BLaER1 (cell line): ENCODE measurements at regions not wholly inside any gene's neighbourhood (a gene's known extent, or its start where the extent isn't known, plus 50 kb on each side); places are given as distances from the start of the nearest gene placed in this dataset.
"Not testable (repeated sequence)": the region's sequence is repeated elsewhere in the genome, so short reads cannot be mapped to it uniquely, and the experiment has no call there.

Experiments used
- H3K27ac ChIP-seq: shearing (Covaris generic); formaldehyde crosslinking; 2 replicates; pipeline ENCODE4 v1.8.1; 2022
- H3K27me3 ChIP-seq: shearing (Covaris generic); formaldehyde crosslinking; 2 replicates; pipeline ENCODE4 v1.8.1; 2022
- H3K36me3 ChIP-seq: shearing (Covaris generic); formaldehyde crosslinking; 2 replicates; pipeline ENCODE4 v1.8.1; 2022
- H3K4me1 ChIP-seq: shearing (Covaris generic); formaldehyde crosslinking; 2 replicates; pipeline ENCODE4 v1.8.1; 2022
- H3K4me2 ChIP-seq: shearing (Covaris generic); formaldehyde crosslinking; 2 replicates; pipeline ENCODE4 v1.8.1; 2022
- H3K4me3 ChIP-seq: shearing (Covaris generic); formaldehyde crosslinking; 2 replicates; pipeline ENCODE4 v1.8.1; 2022
- H3K9ac ChIP-seq: shearing (Covaris generic); formaldehyde crosslinking; 2 replicates; pipeline ENCODE4 v1.8.1; 2022
- H3K9me3 ChIP-seq: shearing (Covaris generic); formaldehyde crosslinking; 2 replicates; pipeline ENCODE4 v1.8.1; 2022
- H4K20me1 ChIP-seq: shearing (Covaris generic); formaldehyde crosslinking; 2 replicates; pipeline ENCODE4 v1.8.1; 2022
- Cebpa-rat ChIP-seq: shearing (Covaris generic); IDR thresholded peaks from 2 replicates; pipeline ENCODE4 v1.8.1; 2022

- H3K9me3 ChIP-seq: peaks cover 45% of the 10 kb centered on the region
- H4K20me1 ChIP-seq: no peaks in the 10 kb centered on the region
- H3K4me3 ChIP-seq: no peak overlapping the region
- H3K27me3 ChIP-seq: no peaks in the 10 kb centered on the region
- no peaks in the 10 kb centered on the region for H3K4me1 ChIP-seq
- H3K36me3 ChIP-seq: no peaks in the 10 kb centered on the region
- H3K9ac ChIP-seq: no peak overlapping the region
- no peak overlapping the region for H3K27ac ChIP-seq
- TF ChIP-seq Cebpa-rat: no peak
- no peak overlapping the region for H3K4me2 ChIP-seq
Measured at GRCh38 chr2:237238249-237238648, 152.6 kb downstream of the COPS8 start.

GRCh38 chr2:237240252-237240651, 154.6 kb downstream of the COPS8 start:
- no peak overlapping the region for H3K9ac ChIP-seq
- H3K27ac ChIP-seq: no peak overlapping the region
- no peaks in the 10 kb centered on the region for H3K4me1 ChIP-seq
- no peaks in the 10 kb centered on the region for H3K36me3 ChIP-seq
- H3K4me3 ChIP-seq: no peak overlapping the region
- H3K4me2 ChIP-seq: no peak overlapping the region
- TF ChIP-seq Cebpa-rat: no peak
- peaks cover 48% of the 10 kb centered on the region for H3K9me3 ChIP-seq
- H4K20me1 ChIP-seq: no peaks in the 10 kb centered on the region
- H3K27me3 ChIP-seq: no peaks in the 10 kb centered on the region

GRCh38 chr2:237240868-237241267, 155.2 kb downstream of the COPS8 start:
- not testable (repeated sequence) for H3K4me3 ChIP-seq, H3K9ac ChIP-seq, H3K4me2 ChIP-seq, H4K20me1 ChIP-seq, H3K27ac ChIP-seq, H3K36me3 ChIP-seq, H3K27me3 ChIP-seq, H3K4me1 ChIP-seq
- peaks cover 48% of the 10 kb centered on the region for H3K9me3 ChIP-seq

- peaks cover 48% of the 10 kb centered on the region for H3K9me3 ChIP-seq
- no peaks in the 10 kb centered on the region for H4K20me1 ChIP-seq
- no peaks in the 10 kb centered on the region for H3K27me3 ChIP-seq
- H3K27ac ChIP-seq: no peak overlapping the region
- no peak for TF ChIP-seq Cebpa-rat
- H3K36me3 ChIP-seq: no peaks in the 10 kb centered on the region
- no peak overlapping the region for H3K9ac ChIP-seq
- H3K4me2 ChIP-seq: no peak overlapping the region
- no peaks in the 10 kb centered on the region for H3K4me1 ChIP-seq
- no peak overlapping the region for H3K4me3 ChIP-seq
Measured at GRCh38 chr2:237242091-237242536, 156.4 kb downstream of the COPS8 start.

GRCh38 chr2:237243487-237243886, 157.8 kb downstream of the COPS8 start:
- Histone ChIP-seq H4K20me1 (no peaks in the 10 kb centered on the region), H3K36me3 (no peaks in the 10 kb centered on the region), H3K4me1 (no peaks in the 10 kb centered on the region), H3K27ac (no peak overlapping the region), H3K27me3 (no peaks in the 10 kb centered on the region), H3K9me3 (peaks cover 48% of the 10 kb centered on the region), H3K9ac (no peak overlapping the region), H3K4me3 (no peak overlapping the region), H3K4me2 (no peak overlapping the region)
- TF ChIP-seq Cebpa-rat: no peak

GRCh38 chr2:237244178-237244577, 158.5 kb downstream of the COPS8 start:
- Histone ChIP-seq H3K9ac (no peak overlapping the region), H4K20me1 (no peaks in the 10 kb centered on the region), H3K27me3 (no peaks in the 10 kb centered on the region), H3K27ac (no peak overlapping the region), H3K4me1 (no peaks in the 10 kb centered on the region), H3K4me3 (no peak overlapping the region), H3K36me3 (no peaks in the 10 kb centered on the region), H3K4me2 (no peak overlapping the region), H3K9me3 (peaks cover 44% of the 10 kb centered on the region)
- TF ChIP-seq Cebpa-rat: no peak

GRCh38 chr2:237244976-237245646, 159.4 kb downstream of the COPS8 start:
- Histone ChIP-seq H3K9me3 (peaks cover 34% of the 10 kb centered on the region), H4K20me1 (no peaks in the 10 kb centered on the region), H3K9ac (no peak overlapping the region), H3K36me3 (no peaks in the 10 kb centered on the region), H3K4me3 (no peak overlapping the region), H3K4me1 (no peaks in the 10 kb centered on the region), H3K27me3 (no peaks in the 10 kb centered on the region), H3K27ac (no peak overlapping the region), H3K4me2 (no peak overlapping the region)
- TF ChIP-seq Cebpa-rat: no peak

GRCh38 chr2:237250599-237250998, 163.4 kb downstream of the COL6A3 start:
- Histone ChIP-seq H3K9me3 (no peaks in the 10 kb centered on the region), H3K36me3 (no peaks in the 10 kb centered on the region), H3K4me1 (no peaks in the 10 kb centered on the region), H3K4me2 (no peak overlapping the region), H3K9ac (no peak overlapping the region), H3K27me3 (no peaks in the 10 kb centered on the region), H3K27ac (no peak overlapping the region), H4K20me1 (no peaks in the 10 kb centered on the region), H3K4me3 (no peak overlapping the region)
- TF ChIP-seq Cebpa-rat: no peak

GRCh38 chr2:237251986-237252385, 162.0 kb downstream of the COL6A3 start:
- H3K4me1 ChIP-seq: no peaks in the 10 kb centered on the region
- H3K4me3 ChIP-seq: no peak overlapping the region
- no peak overlapping the region for H3K27ac ChIP-seq
- no peaks in the 10 kb centered on the region for H3K27me3 ChIP-seq
- no peak overlapping the region for H3K9ac ChIP-seq
- H3K9me3 ChIP-seq: no peaks in the 10 kb centered on the region
- TF ChIP-seq Cebpa-rat: no peak
- H3K36me3 ChIP-seq: no peaks in the 10 kb centered on the region
- H3K4me2 ChIP-seq: no peak overlapping the region
- no peaks in the 10 kb centered on the region for H4K20me1 ChIP-seq

- no peak overlapping the region for H3K9ac ChIP-seq
- H3K4me1 ChIP-seq: peaks cover 6% of the 10 kb centered on the region
- H3K9me3 ChIP-seq: no peaks in the 10 kb centered on the region
- H3K36me3 ChIP-seq: no peaks in the 10 kb centered on the region
- H3K27me3 ChIP-seq: no peaks in the 10 kb centered on the region
- H3K4me2 ChIP-seq: no peak overlapping the region
- no peak overlapping the region for H3K27ac ChIP-seq
- no peak for TF ChIP-seq Cebpa-rat
- no peak overlapping the region for H3K4me3 ChIP-seq
- no peaks in the 10 kb centered on the region for H4K20me1 ChIP-seq
Measured at GRCh38 chr2:237253046-237253702, 160.8 kb downstream of the COL6A3 start.
